ENCODE measurements at regions not wholly inside any gene's neighbourhood (a gene's known extent, or its start where the extent isn't known, plus 50 kb on each side); places are given as distances from the start of the nearest gene placed in this dataset.

DNA sequence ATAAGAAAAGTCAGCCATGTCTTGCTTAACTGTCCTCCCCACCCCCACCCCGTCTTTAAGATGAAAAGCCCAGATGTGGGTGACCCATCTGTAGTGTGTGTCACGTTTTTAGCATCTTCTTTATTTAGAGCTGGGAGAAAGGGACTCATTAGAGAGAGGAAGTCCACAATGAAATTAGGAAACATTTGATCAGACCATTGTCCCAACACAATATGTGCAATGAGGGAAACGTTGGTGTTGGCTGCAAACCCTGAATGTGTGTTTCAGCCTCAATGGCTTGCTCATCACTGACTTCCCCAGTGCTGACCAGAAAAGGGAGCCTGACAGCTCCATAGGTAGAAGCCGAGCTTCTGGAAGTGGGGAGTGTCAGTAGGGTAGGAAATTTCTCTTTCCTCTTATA lies 475.7 kb downstream of the CD83 start:
- Histone ChIP-seq H2AK5ac (ENCODE audit: low read length, severe bottlenecking) (no peak overlapping the region), H3K9ac (ENCODE audit: low read length) (no peak overlapping the region), H3K27ac (ENCODE audit: low read length, poor library complexity, severe bottlenecking) (no peak overlapping the region), H3K36me3 (ENCODE audit: control insufficient read depth in 1 of 2, insufficient read depth in 2 of 2, low read depth in 1 of 2, low read length in 2 of 2) (no peaks in the 10 kb centered on the region), H2BK15ac (ENCODE audit: low read depth, poor library complexity, severe bottlenecking) (no peak overlapping the region), H2BK5ac (ENCODE audit: low read depth, low read length, poor library complexity, severe bottlenecking) (no peak overlapping the region), H2BK12ac (ENCODE audit: low read length in 2 of 2) (no peak overlapping the region), H4K91ac (ENCODE audit: low read length) (no peak overlapping the region), H4K8ac (ENCODE audit: low read length) (no peak overlapping the region), H3K4me1 (ENCODE audit: control insufficient read depth, insufficient read depth, low read depth, low read length) (no peaks in the 10 kb centered on the region), H2BK120ac (ENCODE audit: low read depth, low read length) (no peak overlapping the region), H3K4me3 (ENCODE audit: insufficient read depth in 1 of 2, low read depth in 1 of 2, low read length in 2 of 2) (no peak overlapping the region), H3K9me3 (ENCODE audit: control insufficient read depth, low read length) (peaks cover 9% of the 10 kb centered on the region), H3K23ac (ENCODE audit: low read length in 2 of 2) (no peak overlapping the region), H2AFZ (ENCODE audit: low read depth, low read length) (no peak overlapping the region), H3K4ac (ENCODE audit: low read depth in 1 of 2, low read length in 2 of 2) (no peak overlapping the region), H3K79me1 (replicated peaks; ENCODE audit: low read length, poor library complexity, severe bottlenecking) (no peaks in the 10 kb centered on the region), H3K18ac (ENCODE audit: low read depth in 1 of 2, low read length in 2 of 2) (no peak overlapping the region), H3K14ac (ENCODE audit: low read length in 2 of 2) (no peak overlapping the region), H3K27me3 (ENCODE audit: control insufficient read depth in 1 of 2, insufficient read depth in 1 of 2, low read length in 2 of 2) (no peaks in the 10 kb centered on the region), H3K4me2 (ENCODE audit: low read length, poor library complexity, severe bottlenecking) (no peak overlapping the region)
- no peak for DNase-seq
- 91% methylated on average over 4 of the region's 4 CpGs for WGBS

GRCh38 chr6:14595751-14596150 lies 478.2 kb downstream of the CD83 start:
- no peak overlapping the region for H3K27ac ChIP-seq (ENCODE audit: low read length, poor library complexity, severe bottlenecking)
- H3K4ac ChIP-seq (ENCODE audit: low read depth in 1 of 2, low read length in 2 of 2): no peak overlapping the region
- no peak overlapping the region for H2BK120ac ChIP-seq (ENCODE audit: low read depth, low read length)
- H2BK12ac ChIP-seq (ENCODE audit: low read length in 2 of 2): no peak overlapping the region
- no peak overlapping the region for H4K91ac ChIP-seq (ENCODE audit: low read length)
- H3K27me3 ChIP-seq (ENCODE audit: control insufficient read depth in 1 of 2, insufficient read depth in 1 of 2, low read length in 2 of 2): no peaks in the 10 kb centered on the region
- no peak overlapping the region for H3K9ac ChIP-seq (ENCODE audit: low read length)
- no peak overlapping the region for H2BK15ac ChIP-seq (ENCODE audit: low read depth, poor library complexity, severe bottlenecking)
- no peak overlapping the region for H3K18ac ChIP-seq (ENCODE audit: low read depth in 1 of 2, low read length in 2 of 2)
- H2BK5ac ChIP-seq (ENCODE audit: low read depth, low read length, poor library complexity, severe bottlenecking): no peak overlapping the region
- H3K23ac ChIP-seq (ENCODE audit: low read length in 2 of 2): no peak overlapping the region
- H2AK5ac ChIP-seq (ENCODE audit: low read length, severe bottlenecking): no peak overlapping the region
- no CpG with 5 or more reads among the region's 2 CpGs for WGBS
- no peaks in the 10 kb centered on the region for H3K79me1 ChIP-seq (replicated peaks; ENCODE audit: low read length, poor library complexity, severe bottlenecking)
- H3K14ac ChIP-seq (ENCODE audit: low read length in 2 of 2): no peak overlapping the region
- no peaks in the 10 kb centered on the region for H3K4me1 ChIP-seq (ENCODE audit: control insufficient read depth, insufficient read depth, low read depth, low read length)
- peaks cover 8% of the 10 kb centered on the region for H3K9me3 ChIP-seq (ENCODE audit: control insufficient read depth, low read length)
- DNase-seq: no peak
- no peak overlapping the region for H4K8ac ChIP-seq (ENCODE audit: low read length)
- H3K4me2 ChIP-seq (ENCODE audit: low read length, poor library complexity, severe bottlenecking): no peak overlapping the region
- no peak overlapping the region for H3K4me3 ChIP-seq (ENCODE audit: insufficient read depth in 1 of 2, low read depth in 1 of 2, low read length in 2 of 2)
- no peaks in the 10 kb centered on the region for H3K36me3 ChIP-seq (ENCODE audit: control insufficient read depth in 1 of 2, insufficient read depth in 2 of 2, low read depth in 1 of 2, low read length in 2 of 2)
- no peak overlapping the region for H2AFZ ChIP-seq (ENCODE audit: low read depth, low read length)

- Histone ChIP-seq H3K4me2 (ENCODE audit: low read length, poor library complexity, severe bottlenecking) (no peak overlapping the region), H3K4me1 (ENCODE audit: control insufficient read depth, insufficient read depth, low read depth, low read length) (no peaks in the 10 kb centered on the region), H3K4me3 (ENCODE audit: insufficient read depth in 1 of 2, low read depth in 1 of 2, low read length in 2 of 2) (no peak overlapping the region), H3K36me3 (ENCODE audit: control insufficient read depth in 1 of 2, insufficient read depth in 2 of 2, low read depth in 1 of 2, low read length in 2 of 2) (no peaks in the 10 kb centered on the region), H2AFZ (ENCODE audit: low read depth, low read length) (no peak overlapping the region), H2AK5ac (ENCODE audit: low read length, severe bottlenecking) (no peak overlapping the region), H2BK5ac (ENCODE audit: low read depth, low read length, poor library complexity, severe bottlenecking) (no peak overlapping the region), H3K14ac (ENCODE audit: low read length in 2 of 2) (no peak overlapping the region), H3K27me3 (ENCODE audit: control insufficient read depth in 1 of 2, insufficient read depth in 1 of 2, low read length in 2 of 2) (no peaks in the 10 kb centered on the region), H3K23ac (ENCODE audit: low read length in 2 of 2) (no peak overlapping the region), H3K9me3 (ENCODE audit: control insufficient read depth, low read length) (peaks cover 8% of the 10 kb centered on the region), H2BK12ac (ENCODE audit: low read length in 2 of 2) (no peak overlapping the region), H3K4ac (ENCODE audit: low read depth in 1 of 2, low read length in 2 of 2) (no peak overlapping the region), H3K27ac (ENCODE audit: low read length, poor library complexity, severe bottlenecking) (no peak overlapping the region), H3K79me1 (replicated peaks; ENCODE audit: low read length, poor library complexity, severe bottlenecking) (no peaks in the 10 kb centered on the region), H3K9ac (ENCODE audit: low read length) (no peak overlapping the region), H4K8ac (ENCODE audit: low read length) (no peak overlapping the region), H2BK120ac (ENCODE audit: low read depth, low read length) (no peak overlapping the region), H4K91ac (ENCODE audit: low read length) (no peak overlapping the region), H2BK15ac (ENCODE audit: low read depth, poor library complexity, severe bottlenecking) (no peak overlapping the region), H3K18ac (ENCODE audit: low read depth in 1 of 2, low read length in 2 of 2) (no peak overlapping the region)
- DNase-seq: peak; percentile 62
- WGBS: 86% methylated on average over 4 of the region's 4 CpGs
These were observed 478.8 kb downstream of the CD83 start for GRCh38 chr6:14596410-14596809.

- no peak overlapping the region for H3K4ac ChIP-seq (ENCODE audit: low read depth in 1 of 2, low read length in 2 of 2)
- H4K91ac ChIP-seq (ENCODE audit: low read length): no peak overlapping the region
- no peaks in the 10 kb centered on the region for H3K36me3 ChIP-seq (ENCODE audit: control insufficient read depth in 1 of 2, insufficient read depth in 2 of 2, low read depth in 1 of 2, low read length in 2 of 2)
- 82% methylated on average over 4 of the region's 4 CpGs for WGBS
- H2AK5ac ChIP-seq (ENCODE audit: low read length, severe bottlenecking): no peak overlapping the region
- H3K18ac ChIP-seq (ENCODE audit: low read depth in 1 of 2, low read length in 2 of 2): no peak overlapping the region
- no peaks in the 10 kb centered on the region for H3K27me3 ChIP-seq (ENCODE audit: control insufficient read depth in 1 of 2, insufficient read depth in 1 of 2, low read length in 2 of 2)
- no peak overlapping the region for H3K27ac ChIP-seq (ENCODE audit: low read length, poor library complexity, severe bottlenecking)
- no peak overlapping the region for H3K23ac ChIP-seq (ENCODE audit: low read length in 2 of 2)
- no peak overlapping the region for H2AFZ ChIP-seq (ENCODE audit: low read depth, low read length)
- no peak overlapping the region for H4K8ac ChIP-seq (ENCODE audit: low read length)
- DNase-seq: no peak
- H2BK15ac ChIP-seq (ENCODE audit: low read depth, poor library complexity, severe bottlenecking): no peak overlapping the region
- H3K4me3 ChIP-seq (ENCODE audit: insufficient read depth in 1 of 2, low read depth in 1 of 2, low read length in 2 of 2): no peak overlapping the region
- H3K9ac ChIP-seq (ENCODE audit: low read length): no peak overlapping the region
- H2BK5ac ChIP-seq (ENCODE audit: low read depth, low read length, poor library complexity, severe bottlenecking): no peak overlapping the region
- H3K14ac ChIP-seq (ENCODE audit: low read length in 2 of 2): no peak overlapping the region
- H3K4me2 ChIP-seq (ENCODE audit: low read length, poor library complexity, severe bottlenecking): no peak overlapping the region
- H3K79me1 ChIP-seq (replicated peaks; ENCODE audit: low read length, poor library complexity, severe bottlenecking): no peaks in the 10 kb centered on the region
- H3K9me3 ChIP-seq (ENCODE audit: control insufficient read depth, low read length): peaks cover 8% of the 10 kb centered on the region
- no peak overlapping the region for H2BK120ac ChIP-seq (ENCODE audit: low read depth, low read length)
- H2BK12ac ChIP-seq (ENCODE audit: low read length in 2 of 2): no peak overlapping the region
- no peaks in the 10 kb centered on the region for H3K4me1 ChIP-seq (ENCODE audit: control insufficient read depth, insufficient read depth, low read depth, low read length)
These were observed 479.5 kb downstream of the CD83 start for GRCh38 chr6:14597090-14597489.

Measured in mesenchymal stem cell (in vitro differentiated cells and primary cell).